HG03521 (cell line): ENCODE measurements at regions not wholly inside any gene's neighbourhood (a gene's known extent, or its start where the extent isn't known, plus 50 kb on each side); places are given as distances from the start of the nearest gene placed in this dataset.

Experiments used
- ATAC-seq: cut with Tn5 transposase; IDR thresholded peaks from one replicate; pipeline ENCODE4 v1.9.1; 2021; ENCODE audit warnings: mild to moderate bottlenecking, moderate library complexity; ENCODE audit not compliant: unreplicated experiment

DNA sequence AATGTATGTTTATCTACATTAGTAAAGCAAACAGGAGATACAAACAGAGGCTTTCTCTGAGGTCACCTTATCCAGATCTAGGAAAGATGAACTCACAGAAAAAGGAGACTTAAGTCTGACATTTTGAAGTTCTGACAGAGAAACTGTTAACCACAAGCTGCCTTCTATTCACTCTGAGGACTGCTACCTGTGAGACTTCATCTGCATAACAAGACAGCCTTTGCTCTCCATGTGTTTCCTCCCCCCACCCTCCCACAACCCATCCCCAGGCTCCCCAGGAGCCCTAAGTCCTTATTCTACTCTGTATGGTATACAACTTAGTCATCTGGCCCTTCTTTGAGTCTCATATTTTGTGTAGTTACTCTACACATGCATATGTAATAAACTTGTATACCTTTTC is 699.0 kb downstream of the FGF9 start:
- ATAC-seq, result no peak

DNA sequence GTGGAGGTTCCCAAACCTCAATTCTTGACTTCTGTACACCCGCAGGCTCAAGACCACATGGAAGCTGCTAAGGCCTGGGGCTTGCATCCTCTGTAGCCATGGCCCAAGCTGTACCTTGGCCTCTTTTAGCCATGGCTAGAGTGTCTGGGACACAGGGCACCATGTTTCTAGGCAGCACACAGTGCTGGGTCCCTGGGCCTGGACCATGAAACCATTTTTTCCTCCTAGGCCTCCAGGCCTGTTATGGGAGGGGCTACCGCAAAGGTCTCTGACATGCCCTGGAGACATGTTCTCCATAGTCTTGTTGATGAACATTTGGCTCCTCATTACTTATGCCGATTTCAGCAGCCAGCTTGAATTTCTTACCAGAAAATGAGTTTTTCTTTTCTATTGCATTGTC is 701.4 kb downstream of the FGF9 start:
- ATAC-seq, result no peak

DNA sequence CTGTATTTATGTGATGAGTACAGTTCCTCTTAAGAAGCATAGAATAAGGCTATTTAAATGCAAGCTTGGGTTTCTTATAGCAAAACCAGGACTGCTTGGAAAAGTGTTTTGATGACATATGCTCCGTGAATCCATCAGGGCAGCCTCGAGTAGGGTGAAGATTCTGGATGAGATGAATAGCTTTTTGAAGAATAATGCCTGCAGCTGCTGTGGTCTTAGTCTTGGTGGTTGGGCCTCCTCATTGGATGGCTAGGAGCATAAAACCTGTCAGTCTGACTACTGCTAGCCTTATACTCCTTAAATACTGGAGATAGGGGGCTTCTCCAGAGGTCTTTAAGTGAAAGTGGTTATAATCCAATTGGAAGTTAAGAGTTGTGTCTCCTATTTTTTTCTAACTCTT is 704.3 kb downstream of the FGF9 start:
- no peak for ATAC-seq

DNA sequence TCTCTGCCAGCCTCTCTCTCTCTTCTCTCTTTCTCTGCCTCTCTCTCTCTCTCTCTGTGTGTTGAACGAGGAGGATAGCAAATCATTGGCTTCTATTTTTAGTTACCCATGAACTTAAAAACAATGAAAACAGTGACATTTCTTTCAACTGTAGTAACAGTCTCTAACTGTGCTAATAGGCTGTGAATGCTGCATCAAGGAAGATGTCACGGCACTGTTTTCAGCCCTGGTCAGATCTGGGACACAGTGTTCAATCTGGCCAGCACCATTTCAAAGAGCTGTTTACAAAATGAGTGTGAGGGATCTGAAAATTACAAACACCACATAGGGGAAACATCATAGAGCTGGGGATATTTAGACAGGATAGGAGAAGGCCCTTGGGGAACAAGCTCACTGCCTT is 717.0 kb downstream of the FGF9 start:
- no peak for ATAC-seq

DNA sequence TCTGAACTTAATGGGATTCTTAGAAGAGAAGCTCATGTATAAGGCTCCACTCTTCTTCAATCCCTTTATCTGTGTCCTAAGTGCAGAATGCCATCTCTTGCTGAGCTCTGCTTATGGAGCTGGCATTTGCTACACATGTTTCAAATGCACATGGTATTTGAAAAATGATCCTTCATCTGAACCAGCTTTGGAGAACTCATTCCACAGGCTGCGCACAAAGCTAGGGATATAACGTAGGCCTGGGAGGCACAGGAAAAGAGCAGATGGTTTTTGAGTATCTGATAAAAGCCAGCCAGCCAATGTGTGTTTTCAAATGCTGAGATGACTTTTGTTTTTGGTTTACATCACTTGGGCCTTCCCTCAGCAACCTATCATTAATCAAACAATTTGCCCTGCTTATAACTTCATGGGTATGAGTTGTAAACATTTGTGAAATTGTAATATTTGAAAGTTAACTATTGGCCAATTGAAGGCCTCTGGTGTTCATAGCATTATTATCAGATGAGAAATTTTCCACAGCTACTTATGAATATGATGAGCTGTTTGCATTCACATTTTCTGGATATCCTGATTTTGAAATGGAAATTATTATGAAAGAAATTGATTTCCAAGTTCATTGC is 729.0 kb downstream of the FGF9 start:
- no peak for ATAC-seq

DNA sequence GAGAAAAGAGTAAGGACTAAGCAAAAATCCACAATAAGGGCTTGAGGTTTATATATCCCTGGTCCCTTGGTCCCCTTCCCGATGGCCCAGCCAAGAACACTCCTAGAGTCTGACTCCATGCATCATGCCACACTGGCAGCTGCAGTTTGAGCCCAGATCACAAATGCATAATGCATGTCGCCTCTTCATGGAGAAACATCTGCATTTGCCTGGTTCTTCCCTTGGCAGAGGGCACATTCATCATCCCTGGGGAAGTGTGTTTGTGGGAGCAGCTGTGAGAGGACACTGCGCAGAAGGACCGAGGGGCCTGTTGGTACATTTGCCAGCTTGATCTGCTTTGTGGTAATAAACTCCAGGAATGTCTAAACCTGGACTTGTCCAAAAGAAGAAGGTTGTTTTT is 731.8 kb downstream of the FGF9 start:
- ATAC-seq, result no peak

DNA sequence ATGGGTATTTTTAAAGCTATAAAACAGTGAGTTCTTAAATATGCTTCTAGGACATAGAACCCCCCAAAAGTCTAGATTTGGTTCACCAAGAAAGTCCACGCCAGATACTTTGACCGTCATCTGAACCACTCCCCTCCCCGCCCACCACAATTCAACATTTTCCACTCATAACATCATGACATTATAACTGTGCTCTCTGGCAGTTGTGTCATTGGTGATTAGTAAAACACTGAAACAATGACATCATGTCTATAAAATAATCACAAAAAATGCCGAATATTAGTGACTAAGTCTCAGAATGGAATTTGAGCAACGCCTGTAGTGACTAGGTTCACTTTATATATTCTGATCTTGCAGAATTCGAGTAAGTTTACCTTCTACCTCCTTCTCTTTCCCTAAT is 732.3 kb downstream of the FGF9 start:
- no peak for ATAC-seq

DNA sequence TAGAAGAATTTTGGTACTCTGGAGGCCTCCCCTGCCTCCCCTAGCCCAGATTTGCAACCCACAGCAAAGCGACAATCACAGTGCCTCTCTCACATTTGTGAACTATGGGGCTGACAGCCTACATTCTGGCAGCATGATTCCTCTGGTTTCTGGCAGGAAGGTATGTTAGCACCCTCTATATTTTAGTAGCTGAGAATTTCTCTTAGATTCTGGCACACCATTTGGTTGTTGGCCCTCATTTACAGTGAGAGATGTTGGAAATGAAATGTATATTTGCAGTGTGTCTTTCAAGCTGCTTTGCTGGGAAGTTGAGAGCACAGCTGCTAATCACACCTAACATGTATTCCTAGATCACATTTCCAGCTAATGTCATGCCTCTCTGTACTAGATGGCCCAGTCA is 735.0 kb downstream of the FGF9 start:
- no peak for ATAC-seq

DNA sequence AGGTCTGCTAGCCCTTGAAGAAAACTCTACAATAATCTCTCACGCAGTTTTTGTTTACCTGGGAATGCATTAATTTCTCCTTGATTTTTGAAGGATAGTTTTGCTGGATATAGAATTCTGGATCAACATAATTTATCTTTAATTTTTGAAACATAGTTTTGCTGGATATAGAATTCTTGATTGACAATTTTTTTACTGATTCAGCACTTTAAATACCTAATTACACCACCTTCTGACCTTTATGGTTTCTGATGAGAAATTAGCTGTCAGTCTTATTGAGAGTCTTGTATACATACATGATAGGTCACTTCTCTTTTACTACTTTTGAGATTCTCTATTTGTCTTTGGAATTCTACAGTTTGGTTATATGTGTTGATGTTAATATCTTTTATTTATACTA is 741.6 kb downstream of the FGF9 start:
- ATAC-seq, result no peak

DNA sequence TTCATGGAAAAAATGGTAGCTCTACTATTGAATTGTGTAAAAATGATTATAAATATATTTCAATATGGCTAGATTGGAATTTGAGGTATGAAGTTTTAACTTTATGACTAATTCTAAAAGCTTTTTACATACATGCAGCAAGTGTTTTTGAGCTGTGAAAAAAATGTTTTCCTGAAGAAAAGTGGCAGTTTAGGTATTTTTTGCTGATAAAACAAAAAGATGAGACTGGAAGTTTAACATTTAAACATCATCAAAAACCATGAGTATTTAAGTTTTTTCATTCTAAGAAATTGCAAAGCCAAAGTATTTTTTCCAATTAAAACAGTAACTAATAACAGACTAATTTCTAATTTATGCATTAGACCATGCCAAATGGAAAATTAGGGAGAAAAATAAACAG is 751.1 kb downstream of the FGF9 start:
- ATAC-seq, result no peak

DNA sequence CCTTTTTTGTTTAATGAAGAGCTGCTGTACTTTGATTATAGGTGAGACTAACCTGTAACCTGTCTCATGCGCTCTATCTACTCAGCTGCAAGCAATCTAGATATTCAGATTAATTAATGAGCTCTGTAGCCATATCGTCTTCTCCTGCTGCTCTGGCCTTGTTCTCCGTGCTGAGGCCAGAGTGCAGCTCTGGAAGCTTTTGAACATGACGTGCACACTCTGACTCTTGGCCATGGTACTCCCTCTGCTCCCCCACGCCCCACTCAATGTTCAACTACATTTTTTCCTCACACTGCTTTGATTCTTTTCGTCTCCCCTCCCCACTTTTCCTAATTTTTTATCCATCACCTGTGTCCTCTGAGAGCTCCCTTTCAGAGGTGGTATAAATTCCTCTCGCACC is 751.8 kb downstream of the FGF9 start:
- ATAC-seq, result no peak

DNA sequence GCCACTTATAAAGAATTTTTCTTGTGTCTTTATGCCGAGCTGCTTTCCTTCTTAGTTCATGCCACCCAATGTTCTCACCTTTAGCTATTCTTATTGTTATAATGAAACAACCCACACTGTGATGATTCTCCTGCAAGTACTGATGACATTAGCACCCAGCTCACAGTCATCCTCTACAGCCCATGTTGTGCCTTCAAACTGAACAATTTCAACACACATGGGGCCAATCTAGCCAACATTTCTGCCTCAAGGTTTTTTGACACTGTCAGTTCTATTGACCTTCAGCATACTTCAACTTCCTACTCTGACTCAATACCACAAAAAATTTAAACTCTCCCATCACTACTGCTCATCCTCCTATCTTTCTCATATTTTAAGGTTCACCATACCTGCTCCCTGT is 752.4 kb downstream of the FGF9 start:
- no peak for ATAC-seq

DNA sequence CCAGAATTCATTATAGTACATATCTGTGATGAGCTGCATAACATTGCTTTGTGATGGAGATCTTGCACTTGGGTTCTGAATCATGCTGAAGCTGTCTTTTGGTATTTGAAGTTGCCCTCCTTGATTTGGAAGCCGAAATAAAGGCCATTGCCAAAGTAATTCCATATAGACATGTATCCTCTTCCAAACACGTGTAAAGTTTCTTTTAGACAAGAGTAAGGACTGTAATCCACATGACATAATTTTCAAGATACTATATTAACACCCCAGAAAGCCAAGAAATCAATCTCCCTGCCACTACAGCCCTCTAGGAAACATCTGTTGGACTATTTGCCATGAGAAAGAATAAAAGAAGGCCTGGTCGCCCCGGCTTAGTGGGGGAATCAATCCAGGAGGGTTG is 754.2 kb downstream of the FGF9 start:
- ATAC-seq, result no peak

DNA sequence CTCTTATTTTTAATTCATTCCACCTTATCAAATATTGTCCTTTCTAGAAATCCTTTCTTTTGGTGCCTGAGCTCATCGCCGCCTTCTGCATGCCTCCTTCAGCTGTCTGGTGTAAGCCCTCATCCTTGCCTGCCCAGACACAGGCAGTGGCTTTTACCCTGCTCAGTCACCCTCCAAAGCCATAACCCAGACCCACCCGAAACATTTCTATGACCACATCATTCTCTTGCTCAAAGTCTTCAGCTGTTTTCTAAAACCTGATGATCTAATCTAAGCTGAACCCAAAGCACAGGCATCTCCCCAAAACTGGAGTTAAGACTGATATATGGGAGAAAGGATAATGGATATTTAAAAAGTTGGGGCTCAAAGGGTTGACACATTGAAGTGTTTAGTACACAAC is 753.7 kb upstream of the SGCG start:
- ATAC-seq, result no peak

DNA sequence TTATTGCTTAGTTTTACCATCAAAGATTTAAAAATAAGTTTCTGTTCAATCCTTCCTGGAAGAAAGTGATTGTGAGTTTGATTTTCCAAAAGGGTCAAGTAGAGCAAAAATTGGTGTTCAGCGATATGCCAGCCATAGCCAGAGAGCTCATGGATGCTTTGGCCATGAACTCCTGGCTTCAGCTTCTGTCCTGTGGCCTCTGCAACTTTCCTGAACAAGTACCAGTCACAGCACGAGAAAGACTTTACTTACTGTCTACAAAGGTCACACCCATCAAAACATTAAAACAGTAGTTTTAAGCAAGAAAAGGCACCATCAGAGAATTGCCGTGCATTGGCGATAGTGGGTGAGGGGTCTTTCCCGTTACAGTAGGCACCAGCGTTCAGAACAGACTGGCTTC is 753.0 kb upstream of the SGCG start:
- no peak for ATAC-seq

DNA sequence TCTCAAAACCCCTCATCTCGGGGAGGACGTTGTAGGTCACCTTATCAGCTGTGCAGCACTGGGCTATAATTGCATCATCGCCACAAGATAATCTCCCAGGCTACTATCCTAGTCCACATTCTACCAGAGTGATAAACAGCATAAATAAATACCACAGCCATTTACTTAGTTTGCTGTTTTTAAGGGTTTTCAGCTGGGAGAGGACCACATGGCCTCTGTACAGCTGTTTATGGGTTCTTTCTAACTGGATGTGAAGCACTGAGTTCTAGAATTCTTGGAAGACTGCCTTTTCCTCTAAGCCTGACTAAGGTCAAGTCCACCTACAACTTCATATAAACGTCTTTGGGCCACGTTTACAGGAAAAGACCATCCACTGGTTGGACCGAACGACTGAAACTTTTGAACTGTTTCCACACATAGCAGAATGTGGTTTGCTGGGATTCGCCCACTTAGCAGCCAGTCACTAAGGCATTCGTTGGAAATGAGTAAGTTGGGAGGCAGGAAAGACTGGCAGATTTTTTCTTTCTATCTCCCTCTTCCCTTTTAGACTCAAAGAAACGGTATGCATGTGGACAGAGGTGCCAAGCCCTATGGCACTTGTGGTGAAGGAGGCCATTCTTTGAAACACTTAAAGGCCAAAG is 752.5 kb upstream of the SGCG start:
- no peak for ATAC-seq

DNA sequence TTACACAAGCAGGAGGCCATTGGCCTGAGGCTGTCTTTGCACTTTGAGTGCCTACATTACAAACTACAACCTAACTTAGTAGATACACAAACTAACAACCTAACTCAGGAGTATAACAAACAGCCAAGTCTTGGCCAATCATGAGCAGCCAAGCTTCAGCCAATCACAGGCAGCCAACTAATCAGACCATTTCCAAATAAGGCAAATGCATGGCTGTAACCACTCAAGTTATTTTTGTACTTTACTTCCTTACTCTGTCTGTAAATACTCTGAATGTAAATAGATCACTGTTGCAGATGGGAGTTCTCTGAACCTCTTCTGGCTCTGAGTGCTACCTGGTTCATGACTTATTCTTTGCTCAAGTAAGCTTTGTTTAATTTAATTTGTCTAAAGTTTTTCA is 748.1 kb upstream of the SGCG start:
- ATAC-seq, result no peak

DNA sequence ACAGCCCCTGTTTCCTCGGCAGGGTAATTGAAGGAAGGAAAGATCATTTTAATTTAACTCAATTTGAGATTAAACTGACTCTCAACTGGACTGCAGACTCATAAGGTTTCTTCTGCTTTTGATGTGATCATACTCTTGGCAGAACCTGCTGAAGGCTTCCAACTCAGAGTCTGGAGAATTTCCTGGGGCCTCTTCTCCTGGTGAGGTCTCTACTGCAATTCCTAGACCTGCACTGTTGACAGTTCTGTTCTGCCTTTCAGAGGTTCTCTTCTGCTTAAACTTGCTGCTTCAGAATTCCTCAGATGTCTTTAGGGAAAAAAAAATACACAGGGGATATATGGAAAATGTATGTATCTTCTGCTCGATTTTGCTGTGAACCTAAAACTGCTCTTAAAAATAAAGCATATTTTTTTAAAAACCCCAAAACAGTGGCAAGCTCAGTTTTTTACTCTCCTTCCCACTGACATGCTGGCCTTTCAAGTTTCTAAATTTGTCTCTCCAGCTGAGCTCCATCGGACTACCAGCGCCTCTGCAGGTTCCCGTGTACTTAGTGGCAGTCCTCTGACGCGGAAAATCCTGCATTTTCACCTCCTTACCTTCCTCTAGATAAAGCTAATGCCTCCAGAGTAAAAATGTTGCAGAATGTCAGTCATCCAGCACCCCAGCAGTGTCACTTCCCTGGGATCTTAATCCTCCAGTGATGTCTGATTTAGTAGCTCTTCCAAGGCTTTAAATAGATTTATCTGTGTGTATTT is 733.5 kb upstream of the SGCG start:
- no peak for ATAC-seq

DNA sequence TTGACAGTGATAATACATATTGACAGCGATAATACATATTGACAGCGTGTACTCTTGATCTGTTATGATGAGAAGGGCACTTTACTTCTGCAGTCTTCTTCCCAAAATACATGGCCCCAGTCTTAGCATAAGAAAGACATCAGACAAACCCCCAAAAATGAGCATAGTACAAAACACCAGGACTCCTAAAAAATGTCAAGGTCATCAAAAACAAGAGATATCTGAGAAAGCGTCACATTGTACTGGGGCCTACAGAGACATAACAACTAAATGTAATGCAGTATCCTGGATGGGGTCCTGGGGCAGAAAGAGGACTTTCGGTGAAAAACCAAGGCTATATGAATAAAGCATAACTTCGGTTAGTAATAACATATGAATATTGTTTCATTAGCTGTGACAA is 731.5 kb upstream of the SGCG start:
- ATAC-seq, result no peak

DNA sequence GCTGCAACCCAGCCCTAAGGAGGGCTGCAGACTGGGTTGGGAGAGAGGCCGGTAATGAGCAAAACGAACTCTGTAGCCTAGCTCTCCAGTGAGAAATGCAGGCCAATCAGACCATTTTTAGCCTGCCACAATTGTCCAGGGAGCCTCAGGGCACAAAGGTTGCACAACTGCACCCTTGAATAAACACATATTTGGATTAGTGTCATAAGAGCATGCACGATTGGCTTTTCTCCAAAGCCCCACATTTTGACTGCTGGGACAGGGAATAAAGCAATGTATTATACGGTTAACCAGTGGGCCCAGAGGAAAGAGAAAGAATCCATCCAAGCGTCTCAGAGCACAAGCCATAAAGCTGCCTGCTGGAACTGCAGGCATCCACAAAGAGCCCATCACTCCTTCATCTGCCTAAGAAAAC is 729.4 kb upstream of the SGCG start:
- ATAC-seq, result no peak

DNA sequence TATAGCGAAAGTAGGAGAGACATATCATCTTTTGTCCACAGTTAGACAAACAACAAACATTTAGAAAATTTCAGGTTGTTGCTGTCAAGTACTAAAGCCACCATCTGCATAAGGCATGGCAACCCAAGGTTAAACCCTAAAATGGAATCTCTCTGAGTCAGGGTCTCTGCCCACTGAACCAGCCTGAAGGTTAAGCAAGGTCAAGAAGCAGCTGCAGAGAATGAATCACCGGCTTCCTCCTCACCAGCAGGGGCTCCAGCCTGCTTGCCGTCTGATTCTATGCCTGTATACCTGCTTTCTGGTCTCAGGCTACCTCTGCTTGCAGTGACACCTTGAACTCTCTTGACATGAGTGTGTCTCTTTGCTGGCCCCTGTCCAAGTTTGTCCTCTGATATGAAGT is 726.2 kb upstream of the SGCG start:
- ATAC-seq, result no peak

DNA sequence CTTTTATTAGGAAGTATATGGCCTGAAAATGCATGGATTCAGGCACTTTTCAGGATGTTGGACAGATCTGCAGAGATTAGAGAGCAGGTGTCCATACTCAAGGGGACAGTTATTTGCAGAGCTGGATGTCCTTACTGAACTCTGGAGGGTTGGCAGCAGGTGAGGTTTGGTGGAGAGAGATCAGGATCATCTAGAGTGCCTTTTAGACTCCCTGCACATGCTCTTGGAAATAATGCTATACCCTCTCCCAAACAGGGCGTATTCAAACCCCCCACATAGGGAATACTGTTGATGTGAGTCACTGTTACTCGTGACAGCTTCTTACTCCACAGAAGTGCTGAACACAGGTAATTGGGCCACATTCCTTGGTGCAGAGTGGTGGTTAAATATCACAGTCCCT is 725.7 kb upstream of the SGCG start:
- no peak for ATAC-seq
